HepG2 (cell line): ENCODE measurements at regions not wholly inside any gene's neighbourhood (a gene's known extent, or its start where the extent isn't known, plus 50 kb on each side); places are given as distances from the start of the nearest gene placed in this dataset.

Experiments used
- BRCA1 ChIP-seq: sonication (generic); formaldehyde crosslinking; IDR thresholded peaks from 2 replicates; pipeline ENCODE4 v1.4.0; 2020; ENCODE audit warnings: missing genetic modification reagents
- JUN ChIP-seq: sonication (generic); formaldehyde crosslinking; IDR thresholded peaks from 2 replicates; pipeline ENCODE4 v1.4.0; 2020; ENCODE audit warnings: mild to moderate bottlenecking, missing genetic modification reagents
- MED1 ChIP-seq: sonication (generic); formaldehyde crosslinking; IDR thresholded peaks from 2 replicates; pipeline ENCODE4 v1.4.0; 2020; ENCODE audit warnings: missing genetic modification reagents
- TIGD3 ChIP-seq: sonication (generic); formaldehyde crosslinking; IDR thresholded peaks from 2 replicates; pipeline ENCODE4 v1.5.1; 2020; ENCODE audit warnings: mild to moderate bottlenecking, missing genetic modification reagents, borderline replicate concordance
- ZNF121 ChIP-seq: sonication (generic); formaldehyde crosslinking; IDR thresholded peaks from 2 replicates; pipeline ENCODE4 v1.5.0; 2020; ENCODE audit warnings: mild to moderate bottlenecking, missing genetic modification reagents

- TF ChIP-seq JUN (CRISPR knock-in tag): no peak
- no peak for TF ChIP-seq MED1 (CRISPR knock-in tag)
- TF ChIP-seq TIGD3 (CRISPR knock-in tag): no peak
- TF ChIP-seq ZNF121 (CRISPR knock-in tag): no peak
- TF ChIP-seq BRCA1 (CRISPR knock-in tag): no peak
These were observed 569.9 kb downstream of the CPS1 start for GRCh38 chr2:211126256-211126655.
